GM18507 (cell line): ENCODE measurements at regions not wholly inside any gene's neighbourhood (a gene's known extent, or its start where the extent isn't known, plus 50 kb on each side); places are given as distances from the start of the nearest gene placed in this dataset.

Experiments
- DNase-seq: peaks from one replicate; pipeline ENCODE4 v3.0.0; 2011; ENCODE audit warnings: low read depth; ENCODE audit not compliant: insufficient read length; ENCODE audit errors: extremely low spot score
- FAIRE-seq: peaks from 2 replicates; lab custom pipeline; 2011; peaks lifted over from hg19 to GRCh38; lab: Jason Lieb, UNC

DNA sequence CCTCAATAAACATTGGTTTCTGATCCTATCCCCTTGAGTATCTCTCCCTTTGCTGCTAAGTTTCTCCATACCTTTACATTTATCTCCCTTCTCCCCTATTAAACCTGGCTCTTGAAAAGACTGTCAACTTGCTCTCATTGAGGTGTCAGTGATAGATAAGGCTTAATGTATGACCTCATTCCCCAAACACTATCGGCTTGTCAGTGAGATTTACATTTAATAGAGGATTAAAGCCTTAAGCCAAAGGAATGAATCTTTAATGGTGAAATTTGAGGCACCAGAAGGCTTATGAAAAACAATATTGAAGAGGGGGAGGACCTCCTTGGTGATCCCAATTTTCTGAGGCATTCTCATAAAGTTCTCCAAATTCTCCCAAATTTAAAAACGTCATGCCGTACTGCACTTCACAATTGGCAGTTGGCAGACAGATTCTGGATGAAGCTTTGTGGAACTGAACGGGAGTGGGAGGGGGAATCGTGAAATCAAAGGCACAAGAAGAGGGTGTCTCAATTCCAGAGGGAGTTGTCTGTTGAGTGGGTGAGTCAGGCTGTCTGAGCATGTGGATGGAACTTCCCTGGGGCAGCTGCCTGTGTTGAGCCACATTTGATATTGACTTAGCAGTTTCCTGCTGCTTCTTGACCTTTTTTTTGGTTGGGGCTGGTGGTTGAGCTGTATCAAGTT is 478.8 kb downstream of the NPIPA7 start:
- DNase-seq (no peak), FAIRE-seq (no peak)

DNA sequence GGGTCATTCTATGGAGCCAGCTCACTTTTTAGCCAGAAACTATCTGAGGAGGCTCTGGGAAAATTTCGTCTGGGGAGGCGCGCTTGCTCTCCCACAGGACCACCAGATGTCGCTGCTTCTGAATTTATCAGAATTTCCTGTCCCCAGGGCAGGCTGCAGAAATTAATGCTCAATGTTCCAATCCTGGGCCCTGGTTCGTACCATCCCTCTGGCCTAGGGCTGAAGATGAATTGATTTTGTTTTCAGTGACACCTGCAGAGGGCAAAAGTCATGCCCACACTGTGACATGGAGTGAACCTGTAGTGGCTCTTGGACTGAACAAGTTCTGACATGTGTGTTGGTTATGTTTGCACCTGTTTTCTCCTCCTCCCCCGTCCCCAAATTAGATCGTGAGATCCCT is 482.6 kb downstream of the NPIPA7 start:
- peak; percentile 75 for FAIRE-seq
- DNase-seq = peak; percentile 11

DNA sequence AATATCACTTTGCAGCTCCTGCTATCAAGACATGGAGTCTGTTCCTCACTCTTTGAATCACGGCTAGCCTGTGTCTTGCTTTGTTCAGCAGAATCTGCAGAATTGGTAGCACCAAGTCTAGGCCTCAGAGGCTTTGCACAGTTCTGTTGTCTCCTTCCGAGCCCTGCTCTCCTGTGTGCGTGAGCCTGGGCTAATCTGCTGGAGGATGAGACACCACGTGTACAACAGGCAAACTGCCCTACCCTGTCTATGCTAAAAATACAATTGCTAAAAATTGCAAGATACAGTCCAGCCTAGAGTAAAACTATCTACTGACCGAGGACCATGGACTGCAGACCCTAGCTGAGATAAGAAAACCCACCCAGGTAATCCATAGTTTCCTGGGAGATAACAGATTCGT is 484.7 kb downstream of the NPIPA7 start:
- FAIRE-seq = no peak
- DNase-seq = no peak

DNA sequence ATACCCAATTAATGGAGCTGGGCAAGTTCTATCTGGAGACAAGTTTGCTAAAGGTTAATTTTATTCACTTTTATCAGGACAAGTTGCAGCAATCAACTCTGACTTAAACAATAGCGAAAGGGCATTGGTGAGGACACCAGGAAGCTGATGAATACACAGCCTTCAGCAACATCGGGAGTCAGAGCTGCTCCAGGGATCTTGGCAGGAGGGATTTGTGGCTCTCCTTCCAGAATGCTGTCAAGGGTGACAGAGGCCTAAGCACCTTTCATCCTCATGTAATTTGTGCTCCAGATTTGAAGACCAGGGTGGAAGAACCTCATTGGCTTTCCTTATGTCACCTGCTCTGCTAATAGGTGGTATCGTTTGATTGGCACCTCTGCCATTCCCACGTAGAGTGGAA is 485.6 kb downstream of the NPIPA7 start:
- no peak for FAIRE-seq
- DNase-seq = no peak

DNA sequence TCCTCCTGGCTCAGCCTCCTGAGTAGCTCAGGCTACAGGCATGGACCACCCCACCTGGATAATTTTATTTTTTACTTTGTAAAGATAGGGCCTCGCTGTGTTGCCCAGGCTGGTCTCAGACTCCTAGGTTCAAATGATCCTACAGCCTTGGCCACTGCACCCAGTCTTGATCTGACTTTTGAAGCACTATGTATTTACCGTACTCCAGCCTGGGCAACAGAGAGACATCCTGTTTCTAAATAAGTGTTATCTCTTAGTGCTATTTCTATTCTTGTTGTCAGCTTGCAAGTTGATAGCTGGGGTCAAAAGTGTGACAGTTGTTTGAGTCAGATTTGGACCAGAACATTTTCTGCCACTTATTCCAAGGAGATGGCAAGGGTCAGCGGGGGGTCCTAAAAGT is 486.4 kb downstream of the NPIPA7 start:
- no peak for FAIRE-seq

DNA sequence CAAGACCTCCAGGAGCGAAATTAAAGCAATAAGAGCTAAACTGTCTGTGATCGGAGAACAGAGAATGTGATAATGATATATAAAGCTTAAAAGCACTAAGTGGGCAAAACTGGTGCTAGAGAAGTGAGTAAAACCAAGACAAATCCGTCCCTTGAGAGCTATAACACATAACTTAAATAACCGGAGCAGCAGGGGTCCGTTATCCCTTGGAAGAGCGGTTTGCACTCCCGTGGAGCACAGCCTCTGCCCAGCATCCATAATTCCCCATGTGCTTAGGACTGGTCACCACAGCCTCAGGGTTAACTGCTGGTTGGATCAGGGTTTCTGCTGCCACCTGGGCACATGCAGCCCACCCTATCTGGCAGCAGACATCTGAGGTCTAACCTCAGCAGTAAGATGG is 489.0 kb downstream of the NPIPA7 start:
- no peak for FAIRE-seq
- DNase-seq = no peak

More for the DNA sequence above, 486.4 kb downstream of the NPIPA7 start:
- no peak for DNase-seq

DNA sequence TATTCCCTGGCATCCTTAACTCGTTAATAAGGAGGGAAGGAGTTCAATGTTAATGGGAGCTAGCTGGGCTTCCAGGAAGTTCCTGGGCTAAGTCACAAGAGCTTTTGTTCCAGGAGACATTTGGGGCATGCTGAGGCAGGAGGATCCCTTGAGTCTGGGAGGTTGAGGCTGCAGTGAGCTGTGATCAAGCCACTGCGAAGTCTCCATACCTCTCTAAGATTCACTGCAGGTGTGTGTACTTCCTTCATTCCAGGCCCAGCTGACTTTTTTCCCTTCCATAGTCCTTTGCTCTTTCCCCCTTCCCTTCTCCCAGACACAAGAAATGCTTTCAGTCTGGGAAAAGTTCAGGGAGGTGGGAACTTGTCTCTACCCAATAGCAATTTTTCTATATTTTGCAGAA is 489.8 kb downstream of the NPIPA7 start:
- FAIRE-seq = no peak

DNA sequence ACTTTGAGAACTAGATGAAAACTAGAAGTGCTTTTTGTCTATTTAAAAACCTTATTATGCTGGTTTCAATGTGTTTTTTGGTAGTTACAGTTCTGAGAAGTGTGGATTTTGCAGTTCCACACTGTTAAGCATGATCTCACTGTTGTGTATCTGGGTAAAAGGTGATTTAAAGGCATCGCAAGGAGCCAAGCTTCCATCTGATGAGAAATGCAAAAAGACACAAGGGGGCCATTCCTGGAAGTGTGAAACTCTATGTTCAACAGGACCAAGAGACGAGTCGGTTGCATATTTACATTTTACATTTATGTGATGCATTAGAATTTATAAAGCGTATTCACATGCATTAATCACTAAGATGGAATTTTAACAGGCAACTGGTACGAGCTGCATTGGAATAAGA is 490.8 kb downstream of the NPIPA7 start:
- no peak for FAIRE-seq
- no peak for DNase-seq

More for the DNA sequence above, 489.8 kb downstream of the NPIPA7 start:
- no peak for DNase-seq

DNA sequence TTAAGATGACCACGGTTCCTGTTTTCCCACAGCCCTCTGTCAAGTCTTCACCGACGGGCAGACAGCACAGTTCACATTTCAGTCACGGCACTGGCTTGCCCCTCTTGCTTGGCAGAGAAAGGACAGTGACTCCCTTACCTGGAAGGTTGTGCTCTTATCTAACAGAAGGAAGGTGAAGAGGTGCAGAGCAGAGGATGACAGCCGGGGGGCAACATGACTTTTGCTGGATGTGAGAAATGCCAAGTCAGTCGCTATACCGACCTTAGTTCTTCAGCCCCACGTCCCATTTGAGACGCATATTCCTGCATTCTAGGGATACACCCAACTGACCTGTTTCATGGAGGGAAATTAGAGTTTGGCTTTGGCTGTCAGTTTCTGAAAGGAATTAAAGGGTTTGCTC is 492.3 kb downstream of the NPIPA7 start:
- no peak for FAIRE-seq
- DNase-seq = no peak

DNA sequence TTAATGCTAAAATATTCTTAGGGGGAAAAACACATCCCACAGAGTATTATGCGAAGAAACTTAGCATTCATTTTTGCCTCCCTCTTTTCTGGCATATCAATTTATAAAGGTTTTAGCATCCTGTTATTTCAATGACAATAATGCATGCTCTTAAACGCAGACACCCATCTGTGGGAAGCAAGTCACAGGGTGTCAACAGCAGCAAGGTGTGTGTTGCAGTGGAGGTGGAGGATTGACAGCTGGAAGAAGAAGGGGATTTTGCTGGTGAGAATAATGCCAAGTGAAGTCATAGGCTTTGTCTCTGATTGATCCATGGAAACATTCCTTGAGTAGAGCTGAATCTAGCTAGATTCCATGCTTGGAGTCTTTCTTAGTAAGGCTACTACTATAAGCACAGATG is 498.1 kb downstream of the NPIPA7 start:
- FAIRE-seq (no peak), DNase-seq (no peak)

DNA sequence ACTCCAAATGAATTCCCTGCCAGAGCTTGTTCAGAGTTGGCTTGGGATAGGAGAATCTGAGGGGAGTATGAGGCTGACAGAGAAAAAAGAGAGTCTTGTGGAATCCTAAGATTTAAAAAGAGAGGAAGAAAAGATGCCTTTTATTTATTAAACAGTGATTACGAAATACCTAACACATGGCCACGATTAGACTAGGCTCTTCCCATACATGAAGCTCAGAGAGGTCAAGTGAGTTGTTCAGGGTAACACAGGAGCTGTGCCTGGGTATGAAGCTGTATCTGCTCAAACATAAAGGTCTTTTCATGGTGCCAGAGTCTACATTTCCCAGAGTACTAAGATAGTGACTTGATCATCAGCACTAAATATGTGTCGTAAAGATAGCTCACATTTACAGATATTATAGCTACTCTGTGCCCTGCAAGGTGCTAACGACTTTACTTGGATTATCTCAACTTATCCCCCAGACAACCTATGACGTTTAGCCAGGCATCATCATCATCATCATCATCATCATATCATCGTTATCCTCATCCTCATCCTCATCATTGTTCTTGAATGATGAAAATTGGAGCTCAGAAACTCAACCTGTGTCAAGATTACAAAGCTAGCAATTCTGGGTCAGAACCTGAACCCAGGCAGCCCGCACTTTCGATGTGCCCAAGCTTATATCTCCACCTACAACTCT is 500.8 kb downstream of the NPIPA7 start:
- DNase-seq = no peak
- no peak for FAIRE-seq

DNA sequence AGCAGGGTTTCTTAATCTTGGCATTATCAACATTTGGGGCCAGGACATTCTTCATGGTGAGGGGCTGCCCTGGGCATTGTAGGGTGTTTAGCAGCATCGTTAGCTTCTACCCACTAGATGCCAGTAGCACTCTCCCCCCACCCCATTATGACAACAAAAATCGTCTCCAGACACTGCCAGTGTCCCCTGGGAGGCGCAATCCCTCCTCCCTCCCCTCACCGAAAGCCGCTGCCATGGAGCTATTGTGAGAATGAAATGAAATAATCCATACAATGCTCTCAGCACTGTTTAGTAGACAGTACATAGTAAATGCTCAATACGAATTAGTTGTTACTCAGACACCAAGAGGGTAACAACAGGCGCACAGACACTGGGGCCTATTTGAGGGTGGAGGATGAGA is 502.9 kb downstream of the NPIPA7 start:
- FAIRE-seq (no peak), DNase-seq (no peak)

DNA sequence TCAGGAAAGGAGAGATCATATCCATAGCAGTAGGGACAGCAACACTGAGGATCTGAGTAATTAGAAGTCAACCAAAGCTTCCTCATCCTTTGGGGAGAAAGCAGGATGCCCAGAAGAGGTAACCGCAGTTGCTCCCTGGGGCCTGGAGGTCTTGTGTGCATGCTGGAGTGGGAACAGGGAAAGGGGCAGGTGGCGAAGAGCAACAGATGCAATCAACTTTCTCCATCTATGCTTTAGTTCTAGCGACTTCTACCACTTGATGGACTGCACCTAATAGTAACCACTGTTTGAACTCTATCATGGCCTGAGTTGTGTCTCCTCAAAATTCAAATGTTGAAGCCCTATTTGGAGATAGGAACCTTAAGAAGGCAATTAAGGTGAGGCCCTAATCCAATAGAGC is 503.8 kb downstream of the NPIPA7 start:
- FAIRE-seq (no peak), DNase-seq (no peak)

DNA sequence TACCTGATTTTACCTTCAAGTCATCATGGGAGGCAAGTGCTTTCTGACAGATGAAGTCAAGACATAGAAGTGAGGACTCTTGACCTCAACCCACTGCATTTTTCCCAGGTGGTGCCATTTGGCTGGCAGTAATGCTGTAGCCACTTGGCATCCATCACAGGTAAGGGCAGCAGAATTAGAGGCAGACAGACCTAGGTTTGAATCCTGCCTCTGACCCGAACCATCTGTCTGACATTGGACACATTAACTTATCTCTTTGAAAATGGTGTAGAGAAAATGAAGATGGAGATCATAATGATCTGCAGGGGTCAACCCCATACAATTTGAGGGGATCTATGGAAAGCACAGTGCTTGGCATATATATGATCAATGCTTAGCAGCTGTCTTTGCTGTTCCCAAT is 505.5 kb downstream of the NPIPA7 start:
- FAIRE-seq = no peak
- no peak for DNase-seq

DNA sequence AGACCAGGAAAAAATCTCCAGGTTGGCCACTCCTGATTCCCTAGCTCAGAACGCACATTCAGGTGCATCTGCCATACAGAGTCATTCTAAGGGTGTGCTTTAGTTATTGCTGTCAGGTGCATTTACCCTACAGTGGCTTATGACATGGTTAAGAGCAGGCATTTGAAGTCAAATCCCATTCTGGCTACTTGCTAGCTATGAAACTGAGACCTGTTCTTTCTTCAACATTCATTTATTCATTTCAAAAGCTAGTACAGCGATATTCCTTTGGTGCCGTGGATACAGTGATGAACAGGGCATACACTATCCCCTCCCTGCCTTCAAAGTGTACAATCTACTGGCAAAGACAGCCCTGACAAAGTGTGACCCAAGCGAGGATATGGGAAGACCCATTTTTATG is 508.3 kb downstream of the NPIPA7 start:
- DNase-seq (no peak), FAIRE-seq (no peak)

DNA sequence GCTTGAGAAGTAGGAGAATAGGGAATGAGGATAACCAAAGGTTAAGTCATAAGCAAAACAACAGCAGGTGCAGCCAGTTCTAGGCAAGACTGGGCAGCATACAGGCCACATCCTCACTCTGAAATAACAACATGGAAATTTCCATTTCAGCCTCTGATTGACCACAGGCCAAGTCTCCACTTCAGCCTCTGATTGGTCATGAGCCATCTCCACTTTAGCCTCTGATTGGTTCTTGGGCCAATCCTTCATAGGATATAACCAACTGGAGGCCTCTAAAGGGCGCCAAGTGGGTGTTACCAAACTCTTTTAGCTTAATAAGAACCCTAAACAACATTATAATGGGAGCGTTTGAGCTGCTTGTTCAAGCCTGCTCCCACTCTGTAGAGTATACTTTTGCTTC is 512.0 kb downstream of the NPIPA7 start:
- DNase-seq = no peak

DNA sequence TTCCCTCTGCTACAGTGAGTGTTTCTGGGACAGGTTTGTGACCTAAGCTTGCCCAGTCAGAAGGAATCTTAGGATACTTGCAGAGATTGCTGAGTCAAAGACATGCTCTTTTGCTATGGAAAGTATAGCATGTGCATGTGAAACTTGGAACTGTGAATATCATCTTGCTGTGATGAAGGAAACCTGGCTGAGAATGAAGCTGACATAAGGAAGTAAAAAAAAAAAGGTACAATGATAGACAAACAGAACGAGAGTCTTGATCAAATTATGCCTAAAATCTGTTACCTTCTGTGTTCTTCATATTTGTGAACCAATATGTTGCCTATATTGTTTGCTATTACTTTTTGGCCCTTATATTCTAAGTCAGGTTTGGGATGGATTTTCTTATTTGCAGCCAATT is 525.7 kb downstream of the NPIPA7 start:
- FAIRE-seq = no peak
- no peak for DNase-seq

More for the DNA sequence above, 512.0 kb downstream of the NPIPA7 start:
- FAIRE-seq = no peak

DNA sequence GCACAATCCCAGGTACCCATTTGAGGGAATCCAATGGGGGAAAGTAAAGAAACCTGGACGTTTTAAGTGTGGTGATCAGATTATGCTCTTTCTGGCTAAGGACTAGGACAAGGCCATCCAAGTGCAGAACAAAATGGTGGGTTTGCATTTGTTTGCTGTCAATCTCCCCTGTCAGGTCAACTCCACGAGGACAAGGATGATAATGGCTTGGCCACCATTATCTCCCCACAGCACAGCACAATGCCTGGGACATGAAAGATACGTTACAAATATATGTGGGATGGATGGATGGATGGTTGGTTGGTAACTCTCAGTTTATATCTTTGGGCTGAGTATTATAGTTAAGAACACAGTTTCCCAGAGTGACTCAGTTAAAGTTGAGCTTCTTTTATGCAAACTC is 526.9 kb downstream of the NPIPA7 start:
- no peak for FAIRE-seq

DNA sequence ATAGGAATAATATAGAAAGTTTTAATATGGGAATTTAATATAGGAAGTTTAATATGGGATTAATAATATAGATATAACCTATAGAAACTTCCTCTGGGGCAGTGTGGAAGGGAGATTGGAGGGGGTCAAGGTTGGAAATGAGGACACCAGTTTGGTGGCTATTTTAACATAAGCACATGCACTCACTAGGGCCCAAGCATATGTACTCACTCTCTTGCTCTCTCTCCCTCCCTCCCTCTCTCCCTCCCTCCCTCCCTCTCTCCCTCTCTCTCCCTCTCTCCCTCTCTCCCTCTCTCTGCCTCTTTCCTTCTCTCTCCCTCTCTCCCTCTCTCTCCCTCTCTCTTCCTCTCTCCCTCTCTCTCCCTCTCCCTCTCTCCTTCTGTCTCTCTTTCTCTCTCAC is 528.1 kb downstream of the NPIPA7 start:
- no peak for DNase-seq
- no peak for FAIRE-seq

More for the DNA sequence above, 526.9 kb downstream of the NPIPA7 start:
- DNase-seq = no peak

DNA sequence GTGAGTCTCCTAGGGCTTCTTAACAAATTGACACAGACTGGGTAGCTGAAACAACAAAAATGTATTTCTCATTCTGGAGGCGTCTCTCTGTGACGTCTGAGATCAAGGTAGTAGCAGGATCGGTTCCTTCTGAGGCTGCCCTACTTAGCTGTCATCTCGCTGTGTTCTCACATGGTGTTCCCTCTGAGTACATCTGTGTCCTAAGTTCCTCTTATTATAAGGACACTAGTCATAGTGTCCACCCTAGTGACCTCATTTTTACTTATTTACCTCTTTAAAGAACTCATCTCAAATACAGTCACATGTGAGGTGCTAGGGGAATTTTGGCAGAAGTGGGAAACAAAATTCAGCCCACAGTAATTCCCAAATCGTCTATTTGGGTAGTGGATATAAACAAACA is 529.1 kb downstream of the NPIPA7 start:
- no peak for FAIRE-seq
- no peak for DNase-seq

DNA sequence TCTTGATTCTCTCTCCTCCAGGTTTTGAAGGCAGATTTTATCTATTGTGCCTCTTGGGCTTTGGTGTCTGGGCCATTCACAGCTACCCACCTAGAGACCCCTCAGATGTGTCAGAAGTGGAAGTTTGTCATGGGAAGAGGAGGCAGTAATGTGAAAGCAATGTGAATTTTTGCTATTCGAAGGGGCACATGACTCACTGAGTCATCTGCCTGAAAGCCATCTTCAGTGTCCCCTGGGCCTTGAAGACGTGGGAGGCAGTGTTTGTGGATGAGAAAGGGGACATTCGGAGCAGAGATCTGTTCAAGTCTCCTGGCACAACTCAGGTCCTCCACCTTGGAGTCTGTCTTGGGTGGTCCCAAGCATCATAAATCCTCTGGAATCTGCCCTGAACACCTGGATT is 530.2 kb downstream of the NPIPA7 start:
- FAIRE-seq = no peak
- no peak for DNase-seq
